Activated CD4-positive, alpha-beta memory T cell treated with anti-CD3 and anti-CD28 coated beads for 36 hours (primary cell): ENCODE measurements at regions not wholly inside any gene's neighbourhood (a gene's known extent, or its start where the extent isn't known, plus 50 kb on each side); places are given as distances from the start of the nearest gene placed in this dataset.
"Not testable (repeated sequence)": the region's sequence is repeated elsewhere in the genome, so short reads cannot be mapped to it uniquely, and the experiment has no call there.

ENCODE experiments used
- CTCF ChIA-PET: fragments of 350-600 bp; sonication (Branson Sonifier 250); formaldehyde crosslinking; loops from one replicate; lab custom pipeline; 2021; ENCODE audit warnings: antibody characterized with exemption, inconsistent platforms; lab: Charles Lee
- POLR2A ChIA-PET: fragments of 350-600 bp; sonication (Branson Sonifier 250); formaldehyde crosslinking; loops from one replicate; lab custom pipeline; 2021; ENCODE audit warnings: antibody characterized with exemption; lab: Charles Lee
- DNase-seq: peaks from one replicate; pipeline ENCODE4 v3.0.0-alpha.2; 2020
- H3K27ac Mint-ChIP-seq: one replicate; pipeline ENCODE4 v1.8.0; 2021; ENCODE audit warnings: mixed read lengths
- H3K27me3 Mint-ChIP-seq: one replicate; pipeline ENCODE4 v1.8.0; 2021; ENCODE audit warnings: mixed read lengths
- H3K36me3 Mint-ChIP-seq: one replicate; pipeline ENCODE4 v1.8.0; 2021; ENCODE audit warnings: mixed read lengths
- H3K4me1 Mint-ChIP-seq: one replicate; pipeline ENCODE4 v1.8.0; 2021; ENCODE audit warnings: low read depth, mixed read lengths
- H3K4me3 Mint-ChIP-seq: one replicate; pipeline ENCODE4 v1.8.0; 2021; ENCODE audit warnings: mild to moderate bottlenecking, mixed read lengths
- H3K9me3 Mint-ChIP-seq: one replicate; pipeline ENCODE4 v1.8.0; 2021; ENCODE audit warnings: mixed read lengths
- intact Hi-C: fragments of 100-400 bp; cut with micrococcal nuclease; formaldehyde crosslinking; loops from one replicate; pipeline ENCODE4 v1.15.1; 2023

DNA sequence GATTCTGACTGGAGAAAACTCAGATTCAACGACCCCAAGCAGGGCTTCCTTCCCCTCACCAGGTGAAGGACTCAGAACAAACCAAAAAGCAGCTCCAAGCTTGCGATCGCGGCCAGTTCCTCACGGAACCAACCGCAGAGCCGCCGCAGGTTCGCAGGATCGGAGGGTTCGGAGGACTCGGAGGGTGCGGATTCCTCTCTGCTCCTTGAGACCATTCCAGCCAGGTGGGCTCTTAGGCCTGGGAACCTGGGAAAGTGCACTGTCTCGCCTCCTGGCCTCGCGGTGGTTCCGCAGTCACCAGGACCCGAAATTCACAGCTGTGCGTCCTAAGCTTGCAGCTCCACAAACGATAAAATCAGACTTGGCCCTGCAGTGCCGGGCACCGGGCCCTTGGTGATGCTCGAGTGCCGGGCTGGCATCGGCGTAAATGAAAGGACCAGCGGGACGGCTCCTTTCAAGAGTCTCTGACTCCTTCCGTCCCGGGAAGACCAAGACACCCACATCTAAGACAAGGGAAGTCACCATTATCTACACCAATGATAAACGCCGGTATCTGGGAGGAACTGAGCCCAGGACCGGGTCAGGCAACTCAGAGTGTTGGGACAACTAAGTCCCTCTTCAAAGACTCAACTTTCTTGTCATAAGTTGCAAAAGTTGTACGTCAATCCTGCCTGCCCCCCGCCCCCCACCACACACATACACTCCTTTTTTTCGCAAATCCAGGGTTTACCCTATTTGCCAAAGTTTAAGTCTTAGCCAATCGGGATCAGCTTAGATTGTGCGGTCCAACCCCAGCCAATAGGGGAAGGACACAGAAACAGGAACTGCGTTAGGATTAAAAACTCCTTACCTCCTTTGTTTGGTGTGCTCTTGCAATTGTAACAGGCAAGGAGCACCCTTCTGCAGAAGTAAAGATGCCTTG is 69.8 kb upstream of the PRSS16 start:
- H3K9me3 Mint-ChIP-seq = no peaks in the 10 kb centered on the region
- peak overlapping the region; percentile 88 for H3K4me3 Mint-ChIP-seq
- ChIA-PET POLR2A (interaction anchor here (0.6 to 1.9 kb wide), 8 partner anchors 23 to 944 kb away, joined by 3 to 10 read pairs (median 3); a partner anchor contains a TSS), CTCF (interaction anchor here (0.8 to 3.3 kb wide), 17 partner anchors 10 to 864 kb away, joined by 3 to 22 read pairs (median 4); a partner anchor contains a TSS)
- H3K4me1 Mint-ChIP-seq = peaks cover 10% of the 10 kb centered on the region
- peaks cover 1% of the 10 kb centered on the region for H3K27me3 Mint-ChIP-seq
- DNase-seq = peak; percentile 84
- peaks cover 3% of the 10 kb centered on the region for H3K36me3 Mint-ChIP-seq
- peak overlapping the region; percentile 88 for H3K27ac Mint-ChIP-seq
- intact Hi-C loops = loop anchor here (1.0 to 5.0 kb wide), 11 partner anchors 11 to 717 kb away; partner anchors contain the start of genes POM121L2 and ZNF391

DNA sequence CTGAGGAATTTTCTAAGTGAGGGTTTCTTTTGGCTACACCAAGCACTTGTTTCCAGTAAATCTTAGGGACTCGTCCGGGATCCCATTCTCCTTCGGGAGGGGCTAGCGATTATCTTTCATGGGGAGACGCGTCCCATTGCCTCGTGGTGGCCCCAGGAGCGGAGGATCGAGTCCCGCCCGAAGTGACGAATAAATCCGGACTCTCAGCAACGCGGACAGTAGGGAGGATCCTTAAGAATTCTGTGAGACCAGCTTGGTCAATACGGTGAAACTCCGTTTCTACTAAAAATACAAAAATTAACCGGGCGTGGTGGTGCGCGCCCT is 69.1 kb upstream of the PRSS16 start:
- CTCF ChIA-PET = interaction anchor here (1.0 to 3.3 kb wide), 6 partner anchors 10 to 715 kb away, joined by 3 to 22 read pairs (median 8); a partner anchor contains a TSS
- POLR2A ChIA-PET = interaction anchor here (0.6 to 1.9 kb wide), 5 partner anchors 23 to 715 kb away, joined by 3 to 10 read pairs (median 3); a partner anchor contains a TSS
- no peaks in the 10 kb centered on the region for H3K9me3 Mint-ChIP-seq
- intact Hi-C loops = loop anchor here (2.0 to 5.0 kb wide), 5 partner anchors 20 to 716 kb away; partner anchors contain the start of gene ZNF391
- H3K4me1 Mint-ChIP-seq = peaks cover 10% of the 10 kb centered on the region
- H3K36me3 Mint-ChIP-seq = peaks cover 3% of the 10 kb centered on the region
- peaks cover 1% of the 10 kb centered on the region for H3K27me3 Mint-ChIP-seq
- peak overlapping the region; percentile 88 for H3K27ac Mint-ChIP-seq
- H3K4me3 Mint-ChIP-seq = peak overlapping the region; percentile 88
- DNase-seq = no peak

DNA sequence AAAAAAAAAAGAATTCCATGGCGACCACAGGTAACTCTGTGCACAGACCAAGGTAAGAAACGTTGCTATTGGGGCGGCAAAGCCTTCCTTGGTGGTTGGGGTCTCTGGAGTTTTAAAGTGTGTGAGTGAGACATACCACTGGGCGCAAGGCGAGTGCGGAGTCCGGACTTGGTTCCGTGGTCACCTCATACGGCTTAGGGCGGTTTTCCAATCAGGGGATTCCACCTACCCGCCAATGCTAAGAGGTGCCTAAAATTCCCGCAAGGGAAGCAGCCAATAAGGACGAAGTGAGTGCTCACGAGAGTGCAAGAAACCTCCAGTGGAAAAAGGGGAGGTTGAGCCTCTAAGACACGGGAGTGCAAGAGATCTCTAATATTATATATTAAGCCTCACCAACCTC is 68.6 kb upstream of the PRSS16 start:
- Mint-ChIP-seq H3K4me1 (peaks cover 10% of the 10 kb centered on the region), H3K27me3 (peaks cover 1% of the 10 kb centered on the region), H3K36me3 (peaks cover 3% of the 10 kb centered on the region), H3K27ac (no peak overlapping the region), H3K4me3 (peak overlapping the region; percentile 52), H3K9me3 (no peaks in the 10 kb centered on the region)
- intact Hi-C loops = loop anchor here (2.0 to 5.0 kb wide), 5 partner anchors 20 to 716 kb away; partner anchors contain the start of gene ZNF391
- POLR2A ChIA-PET = interaction anchor here (1.4 to 1.9 kb wide), 2 partner anchors 32 to 300 kb away, joined by 3 to 10 read pairs; a partner anchor contains a TSS
- no peak for DNase-seq
- CTCF ChIA-PET = interaction anchor here (1.0 to 3.3 kb wide), 2 partner anchors 73 to 617 kb away, joined by 3 to 22 read pairs; no protein-coding TSS in a partner anchor

DNA sequence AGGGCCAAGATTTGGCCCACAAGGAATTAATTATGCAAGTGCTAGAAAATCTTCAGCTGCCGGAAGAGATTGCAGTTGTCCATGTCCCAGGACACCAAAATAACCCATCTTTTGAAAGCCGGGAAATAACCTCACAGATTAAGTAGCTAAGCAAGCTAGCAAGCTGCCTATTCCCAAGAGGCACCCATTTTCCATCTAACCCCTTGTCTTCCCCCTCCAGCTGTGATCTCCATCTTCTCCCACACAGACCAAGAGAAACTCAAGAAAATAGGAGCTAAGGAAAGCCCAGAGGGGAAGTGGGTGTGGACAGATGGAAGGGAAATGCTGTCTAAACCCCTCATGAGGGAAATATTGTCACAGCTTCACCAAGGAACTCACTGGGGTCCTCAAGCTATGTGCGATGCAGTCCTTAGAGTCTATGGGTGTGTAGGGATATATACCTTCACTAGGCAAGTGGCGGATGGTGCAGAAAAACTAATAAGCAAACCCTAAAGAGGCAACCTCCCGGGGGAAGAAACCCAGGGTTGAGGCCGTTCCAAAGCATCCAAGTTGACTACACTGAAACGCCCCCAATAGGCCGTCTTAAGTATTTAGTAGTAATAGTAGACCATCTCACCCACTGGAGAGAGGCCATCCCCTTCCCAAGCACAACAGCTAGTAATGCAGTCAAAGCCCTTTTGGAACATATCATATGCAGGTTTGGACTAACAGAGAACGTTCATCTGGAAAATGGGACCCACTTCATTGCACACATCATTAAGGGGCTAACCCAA is 64.3 kb upstream of the PRSS16 start:
- no peaks in the 10 kb centered on the region for H3K9me3 Mint-ChIP-seq
- no peaks in the 10 kb centered on the region for H3K36me3 Mint-ChIP-seq
- no peak overlapping the region for H3K4me3 Mint-ChIP-seq
- no peak for DNase-seq
- intact Hi-C loops = no loop called here
- CTCF ChIA-PET = no interaction called here
- POLR2A ChIA-PET = no interaction called here
- H3K4me1 Mint-ChIP-seq = peaks cover 5% of the 10 kb centered on the region
- no peak overlapping the region for H3K27ac Mint-ChIP-seq
- no peaks in the 10 kb centered on the region for H3K27me3 Mint-ChIP-seq

DNA sequence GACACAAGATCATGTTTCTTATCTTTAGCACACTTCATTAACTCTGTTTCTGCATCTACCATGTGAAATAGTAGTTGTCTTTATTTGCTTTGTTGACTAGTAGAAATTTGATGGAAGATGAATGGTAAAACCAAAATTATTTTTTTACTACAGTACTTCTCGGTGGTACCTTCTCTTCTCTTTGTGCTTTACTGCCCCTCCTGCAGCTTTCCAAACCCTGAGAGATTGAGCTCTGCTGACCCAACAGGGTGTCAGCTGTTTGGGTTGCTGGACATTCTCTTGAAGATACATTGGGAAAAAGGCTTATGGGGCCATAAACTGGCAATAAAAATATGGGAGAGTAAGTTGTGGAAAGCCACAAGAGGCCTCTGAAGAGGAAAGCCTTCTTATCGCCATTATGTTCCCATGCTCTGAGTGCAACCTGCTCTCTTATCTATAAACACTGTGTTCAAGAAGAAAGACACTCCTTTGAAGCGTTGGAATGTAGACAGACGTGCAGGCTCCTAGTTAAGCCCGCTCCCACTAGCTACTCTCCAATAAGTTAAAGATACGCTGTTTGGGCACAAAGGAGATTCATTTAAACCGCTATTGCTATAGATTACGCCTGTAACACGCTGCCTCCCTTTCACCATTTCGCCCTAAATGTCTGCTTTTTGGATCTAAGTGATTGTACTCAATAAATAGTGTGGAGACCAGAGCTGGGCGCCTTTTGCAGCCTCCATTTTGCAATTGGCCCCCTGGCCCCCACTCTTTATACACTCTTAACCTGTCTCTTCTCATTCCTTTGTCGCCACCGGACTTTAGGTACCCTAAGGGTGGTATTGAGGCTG is 60.1 kb upstream of the PRSS16 start:
- Mint-ChIP-seq H3K27ac (no peak overlapping the region), H3K4me1 (peaks cover 6% of the 10 kb centered on the region), H3K36me3 (no peaks in the 10 kb centered on the region), H3K4me3 (peak overlapping the region; percentile 78), H3K27me3 (no peaks in the 10 kb centered on the region), H3K9me3 (no peaks in the 10 kb centered on the region)
- POLR2A ChIA-PET = no interaction called here
- CTCF ChIA-PET = interaction anchor here (1.1 to 1.6 kb wide), 7 partner anchors 10 to 609 kb away, joined by 3 to 9 read pairs (median 4); no protein-coding TSS in a partner anchor
- intact Hi-C loops = loop anchor here (1.0 kb wide), 3 partner anchors 10 to 125 kb away; partner anchors contain the start of gene POM121L2
- DNase-seq = no peak

DNA sequence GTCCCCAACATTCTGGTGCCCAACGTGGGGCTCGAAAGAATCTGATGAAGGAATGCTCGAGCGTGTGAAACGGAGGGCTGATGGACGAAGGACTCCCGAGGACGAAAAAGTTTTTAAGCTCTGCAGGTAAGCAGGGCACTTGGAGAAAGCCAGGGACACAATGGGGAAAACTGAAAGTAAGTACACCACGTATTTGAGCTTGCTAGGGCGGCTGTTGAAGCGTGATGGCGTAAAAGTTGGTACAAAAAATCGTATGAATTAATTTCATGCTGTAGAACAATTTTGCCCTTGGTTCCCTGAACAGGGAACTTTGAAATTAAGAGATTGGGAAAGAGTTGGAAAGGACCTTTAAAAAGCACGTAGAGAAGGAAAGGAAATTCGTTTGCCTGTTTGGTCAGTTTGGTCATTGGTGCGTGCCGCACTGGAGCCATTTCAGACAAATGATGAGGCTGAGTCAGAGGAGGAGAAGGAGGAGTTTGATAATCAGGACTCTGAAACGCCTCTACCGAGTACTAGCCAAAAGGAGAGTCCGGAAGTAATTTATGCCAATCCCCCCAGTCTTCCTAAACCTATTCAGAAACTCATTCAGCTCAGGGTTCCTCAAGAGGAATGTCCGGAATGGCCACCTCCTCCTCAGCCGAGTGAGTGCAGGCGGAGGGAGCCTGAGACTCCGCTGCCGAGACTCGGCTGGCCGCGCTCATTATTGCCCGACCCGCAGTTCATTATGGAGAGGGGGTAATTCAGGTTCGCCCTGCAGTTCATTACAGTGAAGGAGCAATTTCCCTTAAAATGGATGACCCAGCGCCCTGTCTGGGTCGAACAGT is 59.2 kb upstream of the PRSS16 start:
- ChIA-PET CTCF (interaction anchor here (1.0 to 1.6 kb wide), 8 partner anchors 11 to 609 kb away, joined by 3 to 9 read pairs (median 4); no protein-coding TSS in a partner anchor), POLR2A (interaction anchor here (1.0 kb wide), 1 partner anchor 56 kb away, joined by 3 read pairs; a partner anchor contains a TSS)
- H3K36me3 Mint-ChIP-seq = no peaks in the 10 kb centered on the region
- no peaks in the 10 kb centered on the region for H3K27me3 Mint-ChIP-seq
- H3K27ac Mint-ChIP-seq = peak overlapping the region; percentile 8
- H3K4me3 Mint-ChIP-seq = peak overlapping the region; percentile 78
- no peaks in the 10 kb centered on the region for H3K9me3 Mint-ChIP-seq
- H3K4me1 Mint-ChIP-seq = peaks cover 6% of the 10 kb centered on the region
- peak; percentile 42 for DNase-seq
- intact Hi-C loops = loop anchor here (1.0 kb wide), 3 partner anchors 11 to 124 kb away; partner anchors contain the start of gene POM121L2

DNA sequence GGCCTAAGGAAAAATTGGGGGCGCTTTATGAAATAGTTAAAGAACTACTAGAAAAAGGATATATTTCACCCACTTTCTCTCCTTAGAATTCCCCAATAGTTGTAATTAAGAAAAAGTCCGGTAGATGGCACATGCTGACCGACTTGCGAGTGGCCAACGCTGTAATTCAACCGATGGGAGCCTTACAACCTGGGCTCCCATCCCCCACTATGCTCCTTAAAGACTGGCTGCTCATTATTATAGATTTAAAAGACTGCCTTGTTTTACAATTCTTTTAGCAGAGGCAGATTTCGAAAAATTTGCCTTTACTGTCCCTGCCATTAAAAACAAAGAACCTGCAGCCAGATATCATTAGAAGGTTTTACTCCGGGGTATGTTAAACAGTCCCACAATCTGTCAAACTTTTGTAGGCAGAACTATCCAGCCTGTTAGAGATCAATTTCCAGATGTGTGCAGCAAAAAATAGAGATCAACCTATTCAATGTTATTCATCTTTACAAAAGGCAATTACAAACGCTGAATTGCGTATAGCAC is 58.5 kb upstream of the PRSS16 start:
- Mint-ChIP-seq H3K27ac (peak overlapping the region; percentile 8), H3K9me3 (no peaks in the 10 kb centered on the region), H3K4me3 (peak overlapping the region; percentile 78), H3K27me3 (no peaks in the 10 kb centered on the region), H3K4me1 (peaks cover 6% of the 10 kb centered on the region), H3K36me3 (no peaks in the 10 kb centered on the region)
- ChIA-PET CTCF (interaction anchor here (1.0 to 1.5 kb wide), 3 partner anchors 12 to 62 kb away, joined by 3 to 9 read pairs (median 3); no protein-coding TSS in a partner anchor), POLR2A (interaction anchor here (1.0 kb wide), 1 partner anchor 56 kb away, joined by 3 read pairs; a partner anchor contains a TSS)
- peak; percentile 61 for DNase-seq
- intact Hi-C loops = loop anchor here (1.0 kb wide), 3 partner anchors 12 to 123 kb away; partner anchors contain the start of gene POM121L2

DNA sequence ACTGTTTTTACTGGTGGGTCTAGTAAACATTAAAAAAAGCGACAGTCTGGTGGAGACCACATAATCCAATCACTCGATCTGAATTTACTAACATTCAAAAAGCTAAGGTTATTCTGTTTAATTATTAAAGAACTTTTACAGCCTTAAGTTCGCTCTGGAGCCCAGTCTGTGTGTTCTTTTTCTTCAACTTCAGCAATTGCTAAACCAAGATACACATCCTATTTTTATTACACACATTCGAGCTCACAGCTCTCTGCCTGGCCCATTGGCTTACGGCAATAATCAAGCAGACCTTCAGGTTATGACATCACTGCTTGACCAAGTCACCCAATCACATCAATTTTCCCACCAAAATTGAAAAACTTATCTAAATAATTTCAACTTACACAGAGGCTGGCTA is 57.4 kb upstream of the PRSS16 start:
- H3K9me3 Mint-ChIP-seq = no peaks in the 10 kb centered on the region
- DNase-seq = no peak
- H3K27me3 Mint-ChIP-seq = no peaks in the 10 kb centered on the region
- CTCF ChIA-PET = interaction anchor here (1.0 to 1.4 kb wide), 2 partner anchors 329 to 562 kb away, joined by 4 to 5 read pairs; no protein-coding TSS in a partner anchor
- intact Hi-C loops = no loop called here
- H3K4me1 Mint-ChIP-seq = peaks cover 6% of the 10 kb centered on the region
- no peaks in the 10 kb centered on the region for H3K36me3 Mint-ChIP-seq
- H3K4me3 Mint-ChIP-seq = no peak overlapping the region
- POLR2A ChIA-PET = no interaction called here
- H3K27ac Mint-ChIP-seq = no peak overlapping the region

DNA sequence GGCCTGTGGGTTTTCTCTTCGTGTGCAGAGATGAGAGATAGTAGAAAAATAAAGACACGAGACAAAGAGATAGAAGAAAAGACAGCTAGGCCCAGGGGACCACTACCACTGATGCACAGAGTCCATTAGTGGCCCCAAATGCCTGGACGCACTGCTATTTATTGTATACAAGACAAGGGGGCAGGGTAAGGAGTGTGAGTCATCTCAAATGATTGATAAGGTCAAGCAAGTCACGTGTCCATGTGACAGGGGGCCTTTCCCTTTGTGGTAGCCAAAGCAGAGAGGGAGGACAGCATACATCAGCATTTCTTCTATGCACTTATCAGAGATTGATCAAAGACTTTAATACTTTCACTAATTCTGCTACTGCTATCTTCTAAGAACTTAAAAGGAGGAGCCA is 53.0 kb upstream of the PRSS16 start:
- H3K4me3 Mint-ChIP-seq, H3K4me1 Mint-ChIP-seq, H3K36me3 Mint-ChIP-seq, POLR2A ChIA-PET, CTCF ChIA-PET, H3K27ac Mint-ChIP-seq, DNase-seq, intact Hi-C loops, H3K27me3 Mint-ChIP-seq, H3K9me3 Mint-ChIP-seq: not testable (repeated sequence)

DNA sequence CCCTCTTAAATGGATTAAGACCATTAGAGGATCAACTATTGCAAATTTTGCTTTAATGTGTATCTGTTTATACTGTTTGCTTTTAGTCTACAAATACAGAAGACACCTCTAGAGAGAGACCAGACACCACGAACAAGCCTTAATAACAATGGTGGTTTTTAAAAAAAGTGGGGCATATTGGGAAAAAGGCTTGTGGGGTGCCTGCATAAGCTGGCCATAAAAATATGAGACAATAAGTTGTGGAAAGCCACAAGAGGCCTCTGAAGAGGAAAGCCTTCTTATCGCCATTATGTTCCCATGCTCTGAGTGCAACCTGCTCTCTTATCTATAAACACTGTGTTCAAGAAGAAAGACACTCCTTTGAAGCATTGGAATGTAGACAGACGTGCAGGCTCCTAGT is 52.0 kb upstream of the PRSS16 start:
- H3K27ac Mint-ChIP-seq, H3K4me3 Mint-ChIP-seq, H3K27me3 Mint-ChIP-seq, POLR2A ChIA-PET, H3K36me3 Mint-ChIP-seq, intact Hi-C loops, H3K4me1 Mint-ChIP-seq, CTCF ChIA-PET, DNase-seq, H3K9me3 Mint-ChIP-seq: not testable (repeated sequence)
